Head of caudate nucleus (tissue), 42 donors: ENCODE measurements at regions not wholly inside any gene's neighbourhood (a gene's known extent, or its start where the extent isn't known, plus 50 kb on each side); places are given as distances from the start of the nearest gene placed in this dataset.

Source experiments
- DNase-seq, 42 donors: peaks; one replicate each; pipeline versions ENCODE4 v3.0.0 to v3.0.0-alpha.2; 2020 to 2021; ENCODE audit warnings: mixed read lengths in 7 of 42
- intact Hi-C: fragments of 100-400 bp; cut with DNase I; formaldehyde crosslinking; loops from one replicate; pipeline ENCODE4 v1.15.0; 2022

GRCh38 chr3:102593812-102594602, 159.2 kb downstream of the ZPLD1 start:
- no peak for DNase-seq
- intact Hi-C loops = no loop called here

- no peak for DNase-seq
Measured at GRCh38 chr3:102595057-102595456, 160.2 kb downstream of the ZPLD1 start.

GRCh38 chr3:102599819-102600576, 165.2 kb downstream of the ZPLD1 start:
- no peak for DNase-seq
- intact Hi-C loops = no loop called here

More at GRCh38 chr3:102595057-102595456, 160.2 kb downstream of the ZPLD1 start:
- intact Hi-C loops = no loop called here

GRCh38 chr3:102605153-102605552, 170.3 kb downstream of the ZPLD1 start:
- DNase-seq = no peak
- intact Hi-C loops = no loop called here

GRCh38 chr3:102608875-102609274, 174.1 kb downstream of the ZPLD1 start:
- intact Hi-C loops = no loop called here
- no peak for DNase-seq

GRCh38 chr3:102614021-102614569, 179.3 kb downstream of the ZPLD1 start:
- DNase-seq = no peak
- intact Hi-C loops = no loop called here

- intact Hi-C loops = no loop called here
- DNase-seq = no peak
Measured at GRCh38 chr3:102614585-102614984, 179.8 kb downstream of the ZPLD1 start.

- no peak for DNase-seq
- intact Hi-C loops = no loop called here
Measured at GRCh38 chr3:102617381-102617780, 182.6 kb downstream of the ZPLD1 start.

GRCh38 chr3:102619361-102619760, 184.5 kb downstream of the ZPLD1 start:
- intact Hi-C loops = no loop called here
- no peak for DNase-seq

GRCh38 chr3:102629943-102630342, 195.1 kb downstream of the ZPLD1 start:
- DNase-seq = no peak
- intact Hi-C loops = no loop called here

GRCh38 chr3:102630531-102630930, 195.7 kb downstream of the ZPLD1 start:
- intact Hi-C loops = no loop called here
- DNase-seq = no peak

GRCh38 chr3:102643546-102643945, 208.7 kb downstream of the ZPLD1 start:
- intact Hi-C loops = no loop called here
- DNase-seq = no peak

GRCh38 chr3:102646557-102646956, 211.7 kb downstream of the ZPLD1 start:
- intact Hi-C loops = no loop called here
- DNase-seq = no peak

- intact Hi-C loops = no loop called here
- no peak for DNase-seq
Measured at GRCh38 chr3:102660653-102661052, 225.8 kb downstream of the ZPLD1 start.

GRCh38 chr3:102661707-102662497, 227.1 kb downstream of the ZPLD1 start:
- intact Hi-C loops = no loop called here
- DNase-seq = no peak

GRCh38 chr3:102662498-102662772, 227.6 kb downstream of the ZPLD1 start:
- intact Hi-C loops = no loop called here
- no peak for DNase-seq

GRCh38 chr3:102664126-102664525, 229.3 kb downstream of the ZPLD1 start:
- intact Hi-C loops = no loop called here
- no peak for DNase-seq

GRCh38 chr3:102665183-102665582, 230.4 kb downstream of the ZPLD1 start:
- intact Hi-C loops = no loop called here
- DNase-seq = no peak

GRCh38 chr3:102668247-102668646, 233.4 kb downstream of the ZPLD1 start:
- DNase-seq = no peak
- intact Hi-C loops = no loop called here

GRCh38 chr3:102670986-102671385, 236.2 kb downstream of the ZPLD1 start:
- DNase-seq = no peak
- intact Hi-C loops = no loop called here
